ENCODE measurements at regions not wholly inside any gene's neighbourhood (a gene's known extent, or its start where the extent isn't known, plus 50 kb on each side); places are given as distances from the start of the nearest gene placed in this dataset.

DNA sequence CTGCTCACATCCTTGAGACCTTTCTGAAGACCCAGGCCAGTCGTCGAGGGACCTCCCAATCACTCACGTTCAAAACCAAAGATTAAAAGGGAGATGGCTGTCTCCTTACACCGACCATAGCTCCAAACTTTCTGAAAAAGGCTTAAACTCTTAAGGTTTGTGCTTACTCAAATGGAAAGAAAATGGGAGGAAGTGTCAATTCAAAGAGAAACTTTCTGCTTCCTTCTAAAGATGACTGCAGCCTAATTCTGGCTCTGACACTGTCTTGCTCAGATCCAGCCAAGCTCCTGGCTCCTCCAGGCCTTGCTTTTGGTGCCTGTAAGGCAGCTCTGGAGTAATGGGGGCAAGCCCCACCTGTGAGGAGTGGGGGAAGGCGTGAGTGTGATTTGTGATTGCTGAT, 54.9 kb upstream of the WSB1 start:
- no peak for DNase-seq (ENCODE audit: low read depth, low spot score)
- H3K27ac ChIP-seq, result no peak overlapping the region

DNA sequence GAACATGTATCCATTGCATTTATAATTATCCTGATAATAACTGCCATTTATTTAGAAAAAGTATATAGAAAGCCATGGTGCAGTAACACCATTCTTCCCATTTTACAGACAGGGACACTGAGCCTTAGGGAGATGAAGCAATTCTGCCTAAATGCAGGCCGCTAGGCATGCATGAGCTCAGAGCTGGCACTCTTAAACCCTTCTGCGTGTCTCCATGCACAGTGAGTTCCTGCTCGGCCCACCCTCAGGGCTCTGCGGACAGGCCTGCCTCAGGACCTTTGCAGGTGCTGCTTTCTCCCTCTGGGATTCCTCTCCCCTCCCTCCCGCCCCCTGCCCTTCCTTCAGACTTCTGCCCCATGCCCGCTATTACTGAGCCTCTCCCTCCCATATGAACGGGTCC, 54.3 kb upstream of the WSB1 start:
- no peak overlapping the region for H3K27ac ChIP-seq
- no peak for DNase-seq (ENCODE audit: low read depth, low spot score)

DNA sequence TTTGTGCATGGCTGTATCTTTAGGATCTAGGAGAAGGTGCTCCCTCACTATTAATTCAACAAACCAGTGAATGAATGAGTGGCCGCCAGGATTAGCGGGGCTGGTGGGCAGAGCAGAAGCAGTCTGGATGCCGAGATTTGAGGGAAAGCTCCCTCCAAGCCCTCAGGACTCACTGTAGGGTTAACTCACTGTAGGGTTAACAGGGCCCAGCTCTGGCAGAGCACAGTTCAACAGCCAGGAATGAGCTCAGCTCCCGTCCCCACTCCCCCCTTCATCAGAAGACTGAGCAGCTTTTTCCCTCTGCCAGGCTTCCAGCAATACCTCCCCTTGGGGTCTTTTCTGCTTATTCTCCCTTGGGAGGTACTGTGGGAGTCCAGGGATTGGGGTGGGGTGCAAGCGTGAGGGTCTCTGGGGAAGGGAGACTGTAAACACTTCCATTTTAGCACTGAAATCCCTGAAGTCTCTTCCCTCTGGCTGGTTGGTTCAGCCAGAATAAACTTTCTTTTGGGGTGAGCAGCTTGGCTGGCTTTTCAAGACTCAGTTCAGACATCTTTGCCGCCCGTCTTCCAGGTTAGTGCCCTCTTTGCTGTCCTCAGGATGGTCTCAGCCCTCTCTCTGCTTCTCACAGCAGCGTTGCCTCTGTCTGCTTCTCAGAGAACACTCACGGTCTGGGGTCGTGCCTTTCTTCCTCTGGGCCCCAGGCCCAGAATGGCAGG, 53.7 kb upstream of the WSB1 start:
- peak overlapping the region; percentile 97 for H3K27ac ChIP-seq
- no peak for DNase-seq (ENCODE audit: low read depth, low spot score)

DNA sequence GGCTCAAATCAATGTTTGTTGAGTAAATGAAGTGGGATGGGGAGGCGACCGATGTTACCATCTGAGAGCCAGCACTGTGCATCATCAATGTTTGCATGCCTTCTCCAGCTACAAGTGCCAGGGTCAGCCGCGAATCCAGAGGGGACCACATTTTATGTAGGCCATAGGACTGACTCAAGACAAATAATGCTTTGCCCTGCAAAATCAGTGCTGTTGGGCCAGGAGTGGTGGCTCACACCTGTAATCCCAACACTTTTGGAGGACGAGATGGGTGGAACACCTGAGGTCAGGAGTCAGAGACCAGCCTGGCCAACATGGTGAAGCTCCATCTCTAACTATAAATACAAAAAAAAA, 53.1 kb upstream of the WSB1 start:
- no peak for DNase-seq (ENCODE audit: low read depth, low spot score)
- peak overlapping the region; percentile 97 for H3K27ac ChIP-seq

DNA sequence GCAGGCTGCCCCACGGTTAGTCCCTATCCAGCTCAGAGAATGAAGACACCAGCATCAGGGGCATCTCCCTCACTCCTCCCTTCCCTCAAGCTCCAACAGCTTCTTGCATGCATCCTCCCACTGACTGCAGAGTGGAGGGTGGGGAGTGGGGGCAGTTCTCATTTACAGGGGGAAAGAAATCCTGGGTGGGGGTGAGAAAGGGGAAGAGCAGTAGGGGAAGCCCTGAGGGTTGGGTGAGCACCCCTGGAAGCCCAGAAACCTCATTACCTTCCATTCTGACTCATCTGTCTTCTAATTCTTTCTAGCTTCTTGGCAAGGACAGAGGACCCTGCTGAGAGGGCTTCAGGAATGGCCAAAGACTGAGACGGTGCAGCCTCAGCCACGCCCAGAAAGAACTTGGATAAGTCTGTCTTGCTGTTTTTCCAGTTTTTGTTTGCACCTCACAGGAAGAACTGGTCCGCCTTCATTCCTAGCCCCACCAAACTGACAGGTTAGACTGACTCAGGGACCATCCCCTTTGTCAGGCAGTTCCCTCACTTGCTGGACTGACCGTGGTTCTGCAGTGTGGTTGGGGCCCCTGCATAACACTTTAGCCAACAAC, 52.5 kb upstream of the WSB1 start:
- peak overlapping the region; percentile 97 for H3K27ac ChIP-seq
- DNase-seq (ENCODE audit: low read depth, low spot score), result peak; percentile 87

DNA sequence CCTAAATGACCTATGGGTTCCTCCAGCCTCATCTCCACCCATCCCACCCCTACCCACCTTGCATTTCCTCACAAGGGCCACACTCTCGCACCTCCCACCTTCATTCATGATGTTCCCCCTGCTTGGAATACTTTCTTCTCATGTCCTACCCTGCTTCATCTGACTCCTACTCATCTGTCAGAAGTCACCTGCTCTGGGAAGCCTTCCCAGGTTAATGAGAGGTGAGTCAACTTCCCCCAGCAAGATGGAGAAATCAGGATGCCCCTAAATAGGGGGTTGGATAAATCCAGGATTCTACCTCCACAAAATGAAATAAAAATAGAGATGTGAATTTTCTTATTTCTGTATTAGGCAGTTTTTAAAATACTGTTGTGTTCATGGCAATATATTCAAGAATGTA, 51.0 kb upstream of the WSB1 start:
- DNase-seq (ENCODE audit: low read depth, low spot score), result no peak
- peak overlapping the region; percentile 97 for H3K27ac ChIP-seq

DNA sequence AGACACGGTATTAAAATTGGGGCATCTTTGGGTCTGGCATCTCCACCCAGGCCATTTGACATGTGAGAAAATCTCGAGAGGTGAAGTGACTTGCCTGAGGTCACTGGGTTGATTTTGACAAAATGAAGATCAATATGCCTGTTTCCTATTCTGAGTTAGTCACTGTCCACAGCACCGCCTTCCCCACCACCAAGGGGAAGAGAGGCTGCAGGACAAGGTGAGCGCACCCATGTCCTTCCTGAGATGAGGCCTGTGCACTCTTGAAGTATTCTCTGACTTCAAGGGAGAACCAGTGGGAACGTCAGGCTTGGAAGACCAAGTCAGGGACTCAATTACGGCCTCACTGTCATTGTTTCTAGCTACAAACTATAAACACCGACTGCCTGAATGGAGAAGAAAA, 49.9 kb upstream of the WSB1 start:
- DNase-seq (ENCODE audit: low read depth, low spot score), result no peak
- peak overlapping the region; percentile 97 for H3K27ac ChIP-seq
